Fibroblast of gingiva (primary cell): ENCODE measurements at regions not wholly inside any gene's neighbourhood (a gene's known extent, or its start where the extent isn't known, plus 50 kb on each side); places are given as distances from the start of the nearest gene placed in this dataset.

Experiments used
- DNase-seq: peaks from one replicate; pipeline ENCODE4 v3.0.0-alpha.2; 2011; ENCODE audit warnings: low read depth

DNA sequence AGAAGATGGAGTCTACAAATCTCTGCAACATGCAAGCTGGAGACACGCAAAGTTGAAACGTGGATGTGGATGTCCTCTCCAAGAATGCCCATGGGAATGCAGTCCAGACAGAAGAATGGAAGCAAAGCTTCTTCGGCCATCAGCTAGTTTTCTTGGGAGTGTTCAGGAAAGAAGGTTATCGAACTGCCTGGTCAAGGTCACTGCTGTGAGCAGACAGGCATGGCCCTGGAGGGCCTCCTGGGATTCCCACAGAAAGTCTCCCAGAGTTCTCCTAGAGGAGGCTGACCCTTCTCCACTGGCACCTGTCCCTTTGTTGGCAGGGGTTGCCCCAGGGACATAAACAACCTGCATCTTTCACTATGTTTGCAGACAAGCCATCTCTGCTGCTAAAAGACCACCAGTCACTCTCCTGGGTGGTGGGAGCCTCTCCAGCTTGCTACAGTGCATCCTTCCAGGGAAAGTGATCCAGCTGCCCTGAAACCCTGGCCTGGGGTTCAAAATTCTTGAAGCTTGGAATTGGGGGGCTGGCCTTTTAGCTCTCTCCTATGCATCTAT, 265.8 kb downstream of the SYK start:
- DNase-seq: no peak

- DNase-seq: peak; percentile 72
Measured at GRCh38 chr9:91071184-91071990, 269.8 kb downstream of the SYK start.

- DNase-seq: no peak
Measured at GRCh38 chr9:91073049-91073810, 271.6 kb downstream of the SYK start.

DNA sequence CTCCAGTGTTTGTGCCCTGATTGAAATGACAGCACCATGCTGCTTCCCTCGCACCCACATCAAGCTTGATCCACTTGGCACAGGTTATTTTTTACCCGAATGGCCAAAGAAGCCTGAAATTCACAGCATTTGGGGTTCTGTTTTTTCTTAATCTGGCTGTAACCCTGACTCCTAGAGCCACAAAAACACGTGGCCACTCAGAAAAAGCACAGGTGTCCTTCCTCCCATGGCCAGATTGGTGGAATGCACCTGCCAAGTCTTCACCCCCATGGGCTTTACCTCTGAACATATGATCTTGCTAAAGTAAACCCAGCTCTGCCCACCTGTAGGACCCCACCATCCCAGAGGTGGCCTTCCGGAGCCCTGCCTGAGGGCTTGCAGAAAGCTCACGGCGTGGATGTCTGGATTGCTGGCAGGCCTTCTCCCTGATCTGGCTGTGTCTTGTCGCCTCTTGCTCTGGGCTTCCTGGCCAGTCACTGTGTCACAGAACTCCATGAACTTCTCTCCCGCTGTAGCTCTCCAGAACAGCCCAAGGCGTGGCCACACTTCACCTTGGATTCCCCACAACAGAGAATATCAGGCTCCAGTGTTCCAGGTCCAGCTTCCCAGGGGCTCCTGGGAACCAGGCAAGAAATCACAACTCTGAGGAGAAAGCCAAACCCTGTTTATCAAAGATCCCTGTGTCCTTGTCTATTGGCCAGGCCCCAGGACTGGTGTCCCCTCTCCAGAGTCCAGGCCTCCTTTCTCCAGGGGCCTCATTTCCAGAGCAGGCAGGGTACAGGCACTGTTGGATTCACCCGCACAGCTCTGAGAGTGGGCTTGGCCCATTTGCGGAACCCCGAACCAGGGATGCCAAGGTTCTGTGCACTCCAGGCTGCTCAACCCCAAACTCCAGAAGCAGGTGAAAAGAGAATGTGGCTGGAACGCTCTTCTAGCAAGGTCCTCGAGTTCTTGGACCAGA, 272.5 kb downstream of the SYK start:
- DNase-seq: no peak

- DNase-seq: no peak
Measured at GRCh38 chr9:91074866-91075265, 273.2 kb downstream of the SYK start.

GRCh38 chr9:91075279-91075678, 273.7 kb downstream of the SYK start:
- no peak for DNase-seq

GRCh38 chr9:91077624-91078368, 276.2 kb downstream of the SYK start:
- peak; percentile 55 for DNase-seq

GRCh38 chr9:91078369-91078695, 276.7 kb downstream of the SYK start:
- no peak for DNase-seq

GRCh38 chr9:91082731-91083130, 279.0 kb downstream of the AUH start:
- DNase-seq: no peak

GRCh38 chr9:91084896-91085516, 276.7 kb downstream of the AUH start:
- no peak for DNase-seq

DNA sequence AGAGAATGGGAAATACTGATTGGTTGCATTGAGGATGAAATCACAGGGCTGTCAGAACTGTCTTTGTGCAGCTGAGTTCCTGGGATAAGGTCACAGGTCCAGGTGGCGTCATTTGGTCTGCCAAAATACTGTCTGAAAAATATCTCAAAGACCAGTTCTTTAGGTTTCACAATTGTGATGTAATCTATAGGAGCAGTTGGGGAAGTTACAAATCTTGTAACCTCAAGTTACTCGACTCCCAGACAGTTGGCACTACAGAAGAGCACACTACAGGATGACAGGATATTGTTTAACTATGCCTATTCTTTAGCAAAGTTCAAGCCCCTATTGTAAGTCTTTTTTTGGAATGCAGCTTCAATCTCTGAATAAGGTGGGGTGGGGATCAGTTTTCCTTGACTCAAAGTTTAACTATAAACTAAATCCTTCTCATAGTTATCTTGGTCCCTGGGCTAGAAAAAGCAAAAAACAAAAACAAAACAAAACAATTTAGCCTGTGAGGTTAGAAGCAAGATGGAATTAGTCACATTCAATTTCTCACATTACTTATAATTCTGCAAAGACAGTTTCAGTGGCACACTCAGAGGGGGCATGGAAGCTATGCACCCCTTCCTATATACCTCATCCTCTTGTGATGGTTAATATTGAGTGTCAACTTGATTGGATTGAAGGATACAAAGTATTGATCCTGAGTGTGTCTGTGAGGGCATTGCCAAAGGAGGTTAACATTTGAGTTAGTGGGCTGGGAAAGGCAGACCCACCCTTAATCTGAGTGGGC, 276.0 kb downstream of the AUH start:
- no peak for DNase-seq

DNA sequence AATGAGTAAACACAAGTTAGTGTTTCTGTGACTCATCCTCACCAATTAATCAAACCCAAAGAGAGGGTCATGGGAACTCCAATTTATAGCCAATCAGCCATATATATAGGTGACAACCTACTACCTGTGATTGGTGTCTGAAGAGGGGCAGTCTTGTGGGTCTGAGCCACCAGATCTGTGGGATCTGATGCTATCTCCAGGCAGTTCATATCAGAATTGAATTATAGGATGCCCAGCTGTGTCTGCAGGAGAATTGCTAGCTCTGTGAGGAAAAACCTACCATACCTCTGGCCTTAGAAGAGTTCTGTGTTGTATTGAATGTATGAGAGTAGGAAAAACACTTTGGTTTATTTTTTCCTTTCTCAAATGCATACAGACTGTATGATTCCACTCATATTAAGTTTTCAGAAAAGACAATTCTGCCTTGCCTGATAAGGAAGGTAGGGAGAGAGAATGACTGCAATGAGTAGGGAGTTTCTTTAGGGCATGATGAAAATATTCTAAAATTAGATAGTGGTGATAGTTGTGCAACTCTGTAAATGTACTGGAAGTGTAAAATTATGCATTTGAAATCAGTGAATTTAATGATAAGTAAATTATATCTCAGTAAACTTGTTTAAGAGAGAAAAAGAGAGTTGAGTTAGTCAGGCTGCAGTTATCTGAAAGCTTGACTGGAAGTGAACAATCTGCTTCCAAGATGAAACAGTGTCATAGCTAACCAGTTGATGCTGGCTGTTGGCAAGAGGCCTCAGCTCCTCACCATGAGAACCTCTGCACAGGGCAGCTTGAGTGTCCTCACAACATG, 274.9 kb downstream of the AUH start:
- no peak for DNase-seq

GRCh38 chr9:91087462-91087759, 274.3 kb downstream of the AUH start:
- no peak for DNase-seq

DNA sequence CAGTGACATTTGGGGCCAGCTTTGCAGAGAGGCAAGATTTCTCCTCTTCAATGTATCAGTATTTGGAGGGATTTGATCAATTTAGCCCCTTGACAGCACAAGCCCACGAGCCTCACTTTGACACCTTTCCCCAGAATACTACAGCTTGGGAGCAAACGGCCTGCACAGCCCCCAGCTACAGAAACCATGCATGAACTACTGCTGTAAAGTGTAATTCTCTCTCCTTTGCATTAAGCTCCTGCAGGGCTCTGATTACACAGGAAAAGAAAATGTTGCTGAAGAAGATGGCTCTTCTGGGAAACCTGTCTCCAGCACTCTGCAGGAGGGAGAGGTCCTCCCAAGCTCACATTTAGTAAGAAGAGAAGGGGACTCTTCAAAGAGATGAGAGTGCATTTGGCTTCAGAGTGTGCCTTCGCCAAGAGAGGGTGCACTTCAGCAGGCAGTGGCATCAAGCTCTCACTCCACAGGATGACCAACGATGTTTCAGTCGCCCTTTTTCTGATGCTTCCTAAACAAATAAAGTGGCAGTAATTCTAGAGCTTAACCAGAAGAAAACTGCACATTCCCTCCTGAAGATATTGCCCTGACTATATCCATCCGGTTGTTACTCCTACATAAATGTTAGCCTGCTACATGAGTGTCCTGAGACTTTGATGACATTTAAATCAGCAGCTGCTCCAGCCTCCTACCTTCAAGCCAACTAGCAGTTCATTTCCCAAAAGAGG, 272.2 kb downstream of the AUH start:
- peak; percentile 68 for DNase-seq

GRCh38 chr9:91090130-91090410, 271.6 kb downstream of the AUH start:
- DNase-seq: no peak

DNA sequence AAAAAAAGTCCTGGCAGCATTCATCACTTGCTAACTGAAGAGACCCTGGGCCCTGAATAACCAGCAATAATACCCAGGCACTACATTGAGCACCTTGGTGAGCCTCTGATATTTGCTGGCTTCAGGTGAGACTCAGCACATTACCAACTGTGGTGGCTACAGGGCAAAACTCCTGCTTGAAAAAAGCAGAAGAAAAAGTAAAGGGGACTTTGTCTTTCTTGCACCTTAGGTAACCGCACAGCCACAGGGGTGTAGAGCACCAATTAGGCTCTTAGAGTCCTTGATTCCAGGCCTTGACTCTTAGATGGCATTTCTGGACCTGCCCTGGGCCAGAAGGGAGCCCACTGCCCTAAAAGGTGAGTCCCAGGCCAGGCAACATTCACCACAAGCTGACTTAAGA, 269.5 kb downstream of the AUH start:
- no peak for DNase-seq

DNA sequence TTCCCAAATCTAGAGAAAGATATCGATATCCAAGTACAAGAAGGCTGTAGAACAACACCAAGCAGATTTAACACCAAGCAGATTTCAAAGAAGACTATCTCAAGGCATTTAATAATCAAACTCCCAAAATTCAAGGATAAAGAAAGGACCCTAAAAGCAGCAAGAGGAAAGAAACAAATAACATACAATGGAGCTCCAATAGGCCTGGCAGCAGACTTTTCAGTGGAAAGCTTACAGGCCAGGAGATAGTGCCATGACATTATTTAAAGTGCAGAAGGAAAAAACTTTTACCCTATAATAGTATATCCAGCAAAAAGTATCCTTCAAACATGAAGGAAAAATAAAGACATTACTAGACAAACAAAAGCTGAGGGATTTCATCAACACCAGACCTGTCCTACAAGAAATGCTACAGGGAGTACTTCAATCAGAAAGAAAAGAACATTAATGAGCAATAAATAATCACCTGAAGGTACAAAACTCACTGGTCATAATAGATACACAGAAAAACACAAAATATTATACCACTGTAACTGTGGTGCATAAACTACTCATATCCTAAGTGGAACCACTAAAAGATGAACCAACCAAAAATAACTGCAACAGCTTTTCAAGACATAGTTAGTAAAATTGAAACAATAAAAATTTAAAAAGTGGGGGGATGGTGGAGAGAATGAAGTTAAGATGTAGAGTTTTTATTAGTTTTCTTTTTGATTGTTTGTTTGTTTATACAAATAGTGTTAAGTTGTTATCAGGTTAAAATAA, 267.2 kb downstream of the AUH start:
- no peak for DNase-seq

- DNase-seq: no peak
Measured at GRCh38 chr9:91098203-91098850, 263.4 kb downstream of the AUH start.
